Nephron progenitor cell (in vitro differentiated cells): ENCODE measurements at regions not wholly inside any gene's neighbourhood (a gene's known extent, or its start where the extent isn't known, plus 50 kb on each side); places are given as distances from the start of the nearest gene placed in this dataset.

Source experiments
- DNase-seq: peaks from one replicate; pipeline ENCODE4 v3.0.0; 2021
- H3K27ac Mint-ChIP-seq: 2 replicates; pipeline ENCODE4 v1.8.0; 2021; ENCODE audit warnings: mild to moderate bottlenecking, moderate library complexity, mixed read lengths
- H3K27me3 Mint-ChIP-seq: 2 replicates; pipeline ENCODE4 v1.8.0; 2021; ENCODE audit warnings: mild to moderate bottlenecking, low read depth, mixed read lengths; ENCODE audit not compliant: poor library complexity
- H3K36me3 Mint-ChIP-seq: 2 replicates; pipeline ENCODE4 v1.8.0; 2021; ENCODE audit warnings: low read depth, mixed read lengths
- H3K4me1 Mint-ChIP-seq: 2 replicates; pipeline ENCODE4 v1.8.0; 2021; ENCODE audit warnings: mixed read lengths
- H3K4me3 Mint-ChIP-seq: 2 replicates; pipeline ENCODE4 v1.8.0; 2021; ENCODE audit warnings: mild to moderate bottlenecking, moderate library complexity, mixed read lengths
- H3K9me3 Mint-ChIP-seq: 2 replicates; pipeline ENCODE4 v1.8.0; 2021; ENCODE audit warnings: mild to moderate bottlenecking, moderate library complexity, mixed read lengths
- CTCF ChIP-seq: fragments of 200-600 bp; sonication (generic); IDR thresholded peaks from 2 replicates; pipeline ENCODE4 v1.5.0; 2021; ENCODE audit warnings: antibody characterized with exemption

GRCh38 chr14:56367416-56367815 lies 212.2 kb upstream of the TMEM260 start:
- DNase-seq, result no peak
- no peaks in the 10 kb centered on the region for H3K4me1 Mint-ChIP-seq
- no peak for TF ChIP-seq CTCF
- H3K9me3 Mint-ChIP-seq, result peaks cover 42% of the 10 kb centered on the region
- peaks cover 3% of the 10 kb centered on the region for H3K27me3 Mint-ChIP-seq
- no peak overlapping the region for H3K4me3 Mint-ChIP-seq
- H3K36me3 Mint-ChIP-seq, result peaks cover 6% of the 10 kb centered on the region
- H3K27ac Mint-ChIP-seq, result no peak overlapping the region

- H3K9me3 Mint-ChIP-seq, result peaks cover 43% of the 10 kb centered on the region
- no peaks in the 10 kb centered on the region for H3K4me1 Mint-ChIP-seq
- no peak for TF ChIP-seq CTCF
- no peak overlapping the region for H3K27ac Mint-ChIP-seq
- peaks cover 11% of the 10 kb centered on the region for H3K36me3 Mint-ChIP-seq
- H3K27me3 Mint-ChIP-seq, result peaks cover 3% of the 10 kb centered on the region
- H3K4me3 Mint-ChIP-seq, result no peak overlapping the region
- no peak for DNase-seq
Observed at GRCh38 chr14:56371737-56372136, 207.9 kb upstream of the TMEM260 start.

GRCh38 chr14:56374421-56374820 lies 205.2 kb upstream of the TMEM260 start:
- Mint-ChIP-seq H3K4me3 (no peak overlapping the region), H3K4me1 (no peaks in the 10 kb centered on the region)
- no peak for DNase-seq

GRCh38 chr14:56378046-56378445 lies 201.6 kb upstream of the TMEM260 start:
- no peaks in the 10 kb centered on the region for H3K4me1 Mint-ChIP-seq
- no peaks in the 10 kb centered on the region for H3K36me3 Mint-ChIP-seq
- no peaks in the 10 kb centered on the region for H3K27me3 Mint-ChIP-seq
- H3K27ac Mint-ChIP-seq, result no peak overlapping the region
- H3K9me3 Mint-ChIP-seq, result peaks cover 15% of the 10 kb centered on the region
- DNase-seq, result no peak
- no peak for TF ChIP-seq CTCF
- no peak overlapping the region for H3K4me3 Mint-ChIP-seq

More at GRCh38 chr14:56374421-56374820, 205.2 kb upstream of the TMEM260 start:
- H3K27me3 Mint-ChIP-seq, result peaks cover 3% of the 10 kb centered on the region
- peaks cover 35% of the 10 kb centered on the region for H3K9me3 Mint-ChIP-seq
- peaks cover 11% of the 10 kb centered on the region for H3K36me3 Mint-ChIP-seq
- no peak overlapping the region for H3K27ac Mint-ChIP-seq
- no peak for TF ChIP-seq CTCF

GRCh38 chr14:56378475-56378877 lies 201.1 kb upstream of the TMEM260 start:
- no peak for DNase-seq
- no peak overlapping the region for H3K27ac Mint-ChIP-seq
- peaks cover 17% of the 10 kb centered on the region for H3K9me3 Mint-ChIP-seq

More at GRCh38 chr14:56378475-56378877, 201.1 kb upstream of the TMEM260 start:
- Mint-ChIP-seq H3K4me1 (no peaks in the 10 kb centered on the region), H3K36me3 (peaks cover under 1% of the 10 kb centered on the region), H3K4me3 (no peak overlapping the region), H3K27me3 (no peaks in the 10 kb centered on the region)
- TF ChIP-seq CTCF, result no peak
